Activated CD8-positive, alpha-beta T cell treated with anti-CD3 and anti-CD28 coated beads for 36 hours (primary cell): ENCODE measurements at regions not wholly inside any gene's neighbourhood (a gene's known extent, or its start where the extent isn't known, plus 50 kb on each side); places are given as distances from the start of the nearest gene placed in this dataset.

Experiments
- ATAC-seq: fragments of 200-7000 bp; cut with Tn5 transposase; one replicate; pipeline ENCODE4 v1.10.0; 2021; ENCODE audit warnings: mild to moderate bottlenecking, moderate library complexity
- CTCF ChIA-PET: fragments of 350-600 bp; sonication (Branson Sonifier 250); formaldehyde crosslinking; loops from one replicate; lab custom pipeline; 2021; ENCODE audit warnings: antibody characterized with exemption; lab: Charles Lee
- POLR2A ChIA-PET: fragments of 350-600 bp; sonication (Branson Sonifier 250); formaldehyde crosslinking; loops from one replicate; lab custom pipeline; 2021; ENCODE audit warnings: antibody characterized with exemption; lab: Charles Lee
- DNase-seq: peaks from one replicate; pipeline ENCODE4 v3.0.0-alpha.2; 2020
- H3K27ac Mint-ChIP-seq: one replicate; pipeline ENCODE4 v1.8.0; 2021; ENCODE audit warnings: mild to moderate bottlenecking, mixed read lengths
- H3K27me3 Mint-ChIP-seq: one replicate; pipeline ENCODE4 v1.8.0; 2021; ENCODE audit warnings: mixed read lengths
- H3K36me3 Mint-ChIP-seq: one replicate; pipeline ENCODE4 v1.8.0; 2021; ENCODE audit warnings: low read depth, mixed read lengths
- H3K4me1 Mint-ChIP-seq: one replicate; pipeline ENCODE4 v1.8.0; 2021; ENCODE audit warnings: low read depth, mixed read lengths
- H3K4me3 Mint-ChIP-seq: one replicate; pipeline ENCODE4 v1.8.0; 2021; ENCODE audit warnings: mild to moderate bottlenecking, moderate library complexity, mixed read lengths
- H3K9me3 Mint-ChIP-seq: one replicate; pipeline ENCODE4 v1.8.0; 2021; ENCODE audit warnings: mixed read lengths
- intact Hi-C: fragments of 100-400 bp; cut with micrococcal nuclease; formaldehyde crosslinking; loops from one replicate; pipeline ENCODE4 v1.10.0; 2022
- TF ChIP-seq, protein P1 (sequence below): fragments of 200-600 bp; IDR thresholded peaks from one replicate; pipeline ENCODE4 v1.8.0; 2022; ENCODE audit warnings: antibody characterized with exemption, mild to moderate bottlenecking

DNA sequence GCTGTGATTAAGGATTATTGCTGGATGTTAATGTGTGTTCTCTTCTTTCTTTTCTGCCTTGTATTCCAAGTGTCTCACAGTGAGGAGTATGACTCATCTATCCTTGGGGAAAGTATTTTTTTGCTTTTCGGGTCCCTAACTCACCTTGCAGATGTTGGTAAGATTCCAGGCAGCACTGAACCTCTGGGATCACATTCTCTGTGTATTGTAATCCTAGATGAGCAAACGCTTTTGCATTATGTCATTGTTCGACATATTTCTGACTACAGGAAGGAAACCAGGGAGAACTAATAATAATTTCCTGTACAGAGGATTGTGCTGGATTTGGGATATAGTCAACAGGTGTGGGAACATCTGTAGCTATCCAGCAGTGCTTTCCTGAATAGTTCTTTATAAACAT is 246.1 kb upstream of the TUT7 start:
- no peaks in the 10 kb centered on the region for H3K9me3 Mint-ChIP-seq
- no peak overlapping the region for H3K27ac Mint-ChIP-seq
- DNase-seq (no peak), ATAC-seq (no peak)
- no peaks in the 10 kb centered on the region for H3K4me1 Mint-ChIP-seq
- ChIA-PET POLR2A (no interaction called here), CTCF (no interaction called here)
- H3K36me3 Mint-ChIP-seq = no peaks in the 10 kb centered on the region
- intact Hi-C loops = no loop called here
- no peak overlapping the region for H3K4me3 Mint-ChIP-seq
- TF ChIP-seq, protein P1, sequence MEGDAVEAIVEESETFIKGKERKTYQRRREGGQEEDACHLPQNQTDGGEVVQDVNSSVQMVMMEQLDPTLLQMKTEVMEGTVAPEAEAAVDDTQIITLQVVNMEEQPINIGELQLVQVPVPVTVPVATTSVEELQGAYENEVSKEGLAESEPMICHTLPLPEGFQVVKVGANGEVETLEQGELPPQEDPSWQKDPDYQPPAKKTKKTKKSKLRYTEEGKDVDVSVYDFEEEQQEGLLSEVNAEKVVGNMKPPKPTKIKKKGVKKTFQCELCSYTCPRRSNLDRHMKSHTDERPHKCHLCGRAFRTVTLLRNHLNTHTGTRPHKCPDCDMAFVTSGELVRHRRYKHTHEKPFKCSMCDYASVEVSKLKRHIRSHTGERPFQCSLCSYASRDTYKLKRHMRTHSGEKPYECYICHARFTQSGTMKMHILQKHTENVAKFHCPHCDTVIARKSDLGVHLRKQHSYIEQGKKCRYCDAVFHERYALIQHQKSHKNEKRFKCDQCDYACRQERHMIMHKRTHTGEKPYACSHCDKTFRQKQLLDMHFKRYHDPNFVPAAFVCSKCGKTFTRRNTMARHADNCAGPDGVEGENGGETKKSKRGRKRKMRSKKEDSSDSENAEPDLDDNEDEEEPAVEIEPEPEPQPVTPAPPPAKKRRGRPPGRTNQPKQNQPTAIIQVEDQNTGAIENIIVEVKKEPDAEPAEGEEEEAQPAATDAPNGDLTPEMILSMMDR = no peak
- peaks cover 9% of the 10 kb centered on the region for H3K27me3 Mint-ChIP-seq

DNA sequence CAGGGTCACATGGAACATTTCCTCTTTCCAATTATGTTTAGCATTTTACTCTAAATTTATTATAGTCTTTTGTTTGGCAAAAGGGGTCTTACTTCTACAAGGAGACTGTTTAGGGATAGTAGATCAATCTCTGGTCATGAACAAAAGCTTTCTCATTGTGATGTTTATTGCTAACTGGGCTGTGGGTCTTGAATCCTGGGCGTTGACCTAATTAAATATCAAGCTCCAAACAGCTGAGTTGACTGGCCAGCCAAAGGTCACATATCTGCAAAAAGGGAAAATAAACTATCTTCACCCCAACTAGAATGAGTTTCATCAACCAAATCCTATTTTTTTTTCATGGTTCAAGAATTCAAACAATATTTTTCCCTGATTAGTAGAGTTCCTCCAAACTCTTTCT is 245.4 kb upstream of the TUT7 start:
- intact Hi-C loops = no loop called here
- DNase-seq (no peak), ATAC-seq (no peak)
- POLR2A ChIA-PET = no interaction called here
- TF ChIP-seq, protein P1 = no peak
- Mint-ChIP-seq H3K36me3 (no peaks in the 10 kb centered on the region), H3K27ac (no peak overlapping the region), H3K27me3 (peaks cover 9% of the 10 kb centered on the region), H3K4me3 (no peak overlapping the region), H3K9me3 (no peaks in the 10 kb centered on the region), H3K4me1 (no peaks in the 10 kb centered on the region)
- CTCF ChIA-PET = no interaction called here

DNA sequence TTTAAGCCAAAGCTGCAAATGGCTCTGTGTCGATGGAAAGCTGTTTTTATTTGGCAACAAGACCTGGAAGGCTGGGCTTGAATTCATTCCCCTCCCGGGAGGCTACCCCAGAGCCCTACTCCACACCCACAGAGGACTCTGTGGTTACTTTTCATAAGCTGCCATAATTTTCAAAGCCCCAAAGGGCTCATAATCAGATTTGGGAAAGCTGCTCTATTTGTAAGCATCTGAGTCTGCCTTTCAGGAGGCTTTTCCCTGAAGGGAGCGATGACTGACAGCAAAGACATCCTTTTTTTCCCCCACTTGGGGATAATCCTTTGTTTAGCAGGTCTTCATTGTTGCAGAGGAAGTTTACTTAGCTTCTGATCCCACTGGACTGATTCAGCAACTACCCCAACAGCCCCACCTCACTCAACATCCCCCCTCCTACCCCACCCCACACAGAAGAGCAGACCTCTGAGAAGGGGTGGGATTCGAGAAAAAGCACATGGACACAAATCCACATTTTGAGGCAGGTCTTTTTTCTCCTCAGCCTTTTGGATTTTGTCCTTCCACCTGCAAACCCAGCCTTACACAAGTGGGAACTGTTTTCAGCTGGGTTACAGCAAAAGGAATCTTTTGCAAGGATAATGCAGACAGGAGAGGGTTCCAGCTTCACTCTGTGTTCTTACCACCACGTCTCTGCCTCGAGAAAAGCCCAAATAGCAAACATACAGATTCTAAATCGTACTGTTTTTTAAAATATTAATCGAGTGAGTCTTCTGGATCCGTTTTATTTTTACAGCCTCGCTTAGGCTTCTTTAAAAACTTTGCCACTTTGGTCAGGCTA is 244.4 kb upstream of the TUT7 start:
- ATAC-seq (no peak), DNase-seq (no peak)
- no peaks in the 10 kb centered on the region for H3K36me3 Mint-ChIP-seq
- no peak overlapping the region for H3K4me3 Mint-ChIP-seq
- TF ChIP-seq, protein P1 = no peak
- intact Hi-C loops = no loop called here
- H3K27ac Mint-ChIP-seq = no peak overlapping the region
- ChIA-PET POLR2A (no interaction called here), CTCF (no interaction called here)
- no peaks in the 10 kb centered on the region for H3K9me3 Mint-ChIP-seq
- H3K27me3 Mint-ChIP-seq = peaks cover 8% of the 10 kb centered on the region
- H3K4me1 Mint-ChIP-seq = no peaks in the 10 kb centered on the region

GRCh38 chr9:86594724-86595123 is 240.5 kb upstream of the TUT7 start:
- intact Hi-C loops = no loop called here
- ChIA-PET CTCF (no interaction called here), POLR2A (no interaction called here)
- H3K9me3 Mint-ChIP-seq = no peaks in the 10 kb centered on the region
- no peaks in the 10 kb centered on the region for H3K4me1 Mint-ChIP-seq
- no peak overlapping the region for H3K27ac Mint-ChIP-seq
- TF ChIP-seq, protein P1 = no peak
- H3K36me3 Mint-ChIP-seq = no peaks in the 10 kb centered on the region
- H3K4me3 Mint-ChIP-seq = no peak overlapping the region
- H3K27me3 Mint-ChIP-seq = peaks cover 2% of the 10 kb centered on the region
- no peak for ATAC-seq
- no peak for DNase-seq

- Mint-ChIP-seq H3K9me3 (no peaks in the 10 kb centered on the region), H3K36me3 (no peaks in the 10 kb centered on the region), H3K27ac (no peak overlapping the region), H3K4me1 (no peaks in the 10 kb centered on the region), H3K27me3 (no peaks in the 10 kb centered on the region), H3K4me3 (no peak overlapping the region)
- ATAC-seq (no peak), DNase-seq (no peak)
- intact Hi-C loops = no loop called here
- ChIA-PET CTCF (no interaction called here), POLR2A (no interaction called here)
- TF ChIP-seq, protein P1 = no peak
These were observed 237.3 kb upstream of the TUT7 start for GRCh38 chr9:86591472-86591871.
